Activated naive CD8-positive, alpha-beta T cell treated with anti-CD3 and anti-CD28 coated beads, Interleukin-2, amount 10 ng/mL, durations not matched to agents 7 days and 5 days (primary cell): ENCODE measurements at regions not wholly inside any gene's neighbourhood (a gene's known extent, or its start where the extent isn't known, plus 50 kb on each side); places are given as distances from the start of the nearest gene placed in this dataset.

ENCODE experiments used
- ATAC-seq: fragments of 150-1000 bp; cut with Tn5 transposase; one replicate; pipeline ENCODE4 v1.10.0; 2021; ENCODE audit warnings: low read depth, moderate library complexity
- POLR2A ChIA-PET: fragments of 350-600 bp; sonication (Branson Sonifier 250); formaldehyde crosslinking; loops from one replicate; lab custom pipeline; 2021; ENCODE audit warnings: antibody characterized with exemption; lab: Charles Lee
- DNase-seq: peaks from one replicate; pipeline ENCODE4 v3.0.0; 2021
- H3K27ac Mint-ChIP-seq: one replicate; pipeline ENCODE4 v1.8.0; 2022; ENCODE audit warnings: mild to moderate bottlenecking, mixed read lengths
- H3K27me3 Mint-ChIP-seq: one replicate; pipeline ENCODE4 v1.8.0; 2022; ENCODE audit warnings: mild to moderate bottlenecking, moderate library complexity, mixed read lengths
- H3K36me3 Mint-ChIP-seq: one replicate; pipeline ENCODE4 v1.8.0; 2021; ENCODE audit warnings: mild to moderate bottlenecking, mixed read lengths
- H3K4me1 Mint-ChIP-seq: one replicate; pipeline ENCODE4 v1.8.0; 2021; ENCODE audit warnings: mixed read lengths
- H3K4me3 Mint-ChIP-seq: one replicate; pipeline ENCODE4 v1.8.0; 2022; ENCODE audit warnings: mild to moderate bottlenecking, moderate library complexity, mixed read lengths
- H3K9me3 Mint-ChIP-seq: one replicate; pipeline ENCODE4 v1.8.0; 2021; ENCODE audit warnings: mixed read lengths

GRCh38 chr14:61174441-61174891, 106.7 kb downstream of the TMEM30B start:
- ATAC-seq (no peak), DNase-seq (no peak)
- POLR2A ChIA-PET, result no interaction called here
- no peaks in the 10 kb centered on the region for H3K36me3 Mint-ChIP-seq
- peaks cover 6% of the 10 kb centered on the region for H3K27me3 Mint-ChIP-seq
- no peak overlapping the region for H3K4me3 Mint-ChIP-seq
- H3K9me3 Mint-ChIP-seq, result peaks cover 4% of the 10 kb centered on the region
- H3K4me1 Mint-ChIP-seq, result no peaks in the 10 kb centered on the region
- H3K27ac Mint-ChIP-seq, result no peak overlapping the region

- no peak overlapping the region for H3K27ac Mint-ChIP-seq
- no peak for DNase-seq
- H3K4me3 Mint-ChIP-seq, result no peak overlapping the region
- POLR2A ChIA-PET, result no interaction called here
- no peaks in the 10 kb centered on the region for H3K36me3 Mint-ChIP-seq
- ATAC-seq, result no peak
- H3K27me3 Mint-ChIP-seq, result peaks cover 9% of the 10 kb centered on the region
- peaks cover 4% of the 10 kb centered on the region for H3K9me3 Mint-ChIP-seq
- no peaks in the 10 kb centered on the region for H3K4me1 Mint-ChIP-seq
Measured at GRCh38 chr14:61171727-61172126, 109.4 kb downstream of the TMEM30B start.

- peaks cover 17% of the 10 kb centered on the region for H3K27me3 Mint-ChIP-seq
- H3K4me1 Mint-ChIP-seq, result no peaks in the 10 kb centered on the region
- peaks cover 1% of the 10 kb centered on the region for H3K9me3 Mint-ChIP-seq
- H3K4me3 Mint-ChIP-seq, result no peak overlapping the region
- ATAC-seq, result no peak
- DNase-seq, result no peak
- POLR2A ChIA-PET, result no interaction called here
- no peaks in the 10 kb centered on the region for H3K36me3 Mint-ChIP-seq
- no peak overlapping the region for H3K27ac Mint-ChIP-seq
Measured at GRCh38 chr14:61168141-61168540, 113.0 kb downstream of the TMEM30B start.

- Mint-ChIP-seq H3K9me3 (no peaks in the 10 kb centered on the region), H3K4me1 (no peaks in the 10 kb centered on the region), H3K27ac (no peak overlapping the region), H3K36me3 (no peaks in the 10 kb centered on the region), H3K27me3 (peaks cover 17% of the 10 kb centered on the region), H3K4me3 (no peak overlapping the region)
- DNase-seq, result no peak
- ATAC-seq, result no peak
- POLR2A ChIA-PET, result no interaction called here
Measured at GRCh38 chr14:61167642-61168041, 113.5 kb downstream of the TMEM30B start.

GRCh38 chr14:61160798-61161197, 120.3 kb downstream of the TMEM30B start:
- DNase-seq, result no peak
- H3K4me3 Mint-ChIP-seq, result no peak overlapping the region
- POLR2A ChIA-PET, result no interaction called here
- ATAC-seq, result no peak
- H3K9me3 Mint-ChIP-seq, result no peaks in the 10 kb centered on the region
- H3K27ac Mint-ChIP-seq, result no peak overlapping the region
- peaks cover 21% of the 10 kb centered on the region for H3K27me3 Mint-ChIP-seq
- no peaks in the 10 kb centered on the region for H3K36me3 Mint-ChIP-seq
- no peaks in the 10 kb centered on the region for H3K4me1 Mint-ChIP-seq

GRCh38 chr14:61154641-61155040, 126.5 kb downstream of the TMEM30B start:
- Mint-ChIP-seq H3K36me3 (no peaks in the 10 kb centered on the region), H3K9me3 (peaks cover 3% of the 10 kb centered on the region), H3K27me3 (peaks cover 10% of the 10 kb centered on the region), H3K4me1 (no peaks in the 10 kb centered on the region), H3K4me3 (no peak overlapping the region), H3K27ac (no peak overlapping the region)
- POLR2A ChIA-PET, result no interaction called here
- DNase-seq (no peak), ATAC-seq (no peak)

GRCh38 chr14:61153914-61154545, 127.1 kb downstream of the TMEM30B start:
- DNase-seq, result no peak
- no peak overlapping the region for H3K4me3 Mint-ChIP-seq
- H3K36me3 Mint-ChIP-seq, result no peaks in the 10 kb centered on the region
- no peak overlapping the region for H3K27ac Mint-ChIP-seq
- H3K27me3 Mint-ChIP-seq, result peaks cover 10% of the 10 kb centered on the region
- POLR2A ChIA-PET, result no interaction called here
- peaks cover 2% of the 10 kb centered on the region for H3K4me1 Mint-ChIP-seq
- no peak for ATAC-seq
- peaks cover 3% of the 10 kb centered on the region for H3K9me3 Mint-ChIP-seq

- Mint-ChIP-seq H3K9me3 (peaks cover 3% of the 10 kb centered on the region), H3K27ac (no peak overlapping the region), H3K4me1 (peaks cover 2% of the 10 kb centered on the region), H3K36me3 (no peaks in the 10 kb centered on the region), H3K4me3 (no peak overlapping the region), H3K27me3 (peaks cover 10% of the 10 kb centered on the region)
- no peak for ATAC-seq
- POLR2A ChIA-PET, result no interaction called here
- no peak for DNase-seq
Measured at GRCh38 chr14:61153431-61153830, 127.7 kb downstream of the TMEM30B start.

- Mint-ChIP-seq H3K27ac (no peak overlapping the region), H3K9me3 (peaks cover 3% of the 10 kb centered on the region), H3K36me3 (no peaks in the 10 kb centered on the region), H3K4me1 (peaks cover 2% of the 10 kb centered on the region), H3K4me3 (no peak overlapping the region), H3K27me3 (peaks cover 10% of the 10 kb centered on the region)
- no peak for DNase-seq
- POLR2A ChIA-PET, result no interaction called here
- no peak for ATAC-seq
Measured at GRCh38 chr14:61152851-61153364, 128.2 kb downstream of the TMEM30B start.

- peaks cover 7% of the 10 kb centered on the region for H3K27me3 Mint-ChIP-seq
- H3K4me1 Mint-ChIP-seq, result peaks cover 2% of the 10 kb centered on the region
- POLR2A ChIA-PET, result no interaction called here
- DNase-seq (no peak), ATAC-seq (no peak)
- no peak overlapping the region for H3K4me3 Mint-ChIP-seq
- no peaks in the 10 kb centered on the region for H3K36me3 Mint-ChIP-seq
- H3K27ac Mint-ChIP-seq, result no peak overlapping the region
- H3K9me3 Mint-ChIP-seq, result peaks cover 3% of the 10 kb centered on the region
Measured at GRCh38 chr14:61151251-61151650, 129.9 kb downstream of the TMEM30B start.

- no peak for ATAC-seq
- no peak overlapping the region for H3K4me3 Mint-ChIP-seq
- peaks cover 7% of the 10 kb centered on the region for H3K27me3 Mint-ChIP-seq
- H3K4me1 Mint-ChIP-seq, result peaks cover 2% of the 10 kb centered on the region
- no peak for DNase-seq
- H3K27ac Mint-ChIP-seq, result no peak overlapping the region
- peaks cover 3% of the 10 kb centered on the region for H3K9me3 Mint-ChIP-seq
- POLR2A ChIA-PET, result no interaction called here
- H3K36me3 Mint-ChIP-seq, result no peaks in the 10 kb centered on the region
Measured at GRCh38 chr14:61150851-61151250, 130.3 kb downstream of the TMEM30B start.

- Mint-ChIP-seq H3K27me3 (peaks cover 7% of the 10 kb centered on the region), H3K4me3 (no peak overlapping the region), H3K27ac (no peak overlapping the region), H3K9me3 (peaks cover 4% of the 10 kb centered on the region), H3K4me1 (peaks cover 2% of the 10 kb centered on the region), H3K36me3 (no peaks in the 10 kb centered on the region)
- POLR2A ChIA-PET, result no interaction called here
- DNase-seq, result no peak
- no peak for ATAC-seq
Measured at GRCh38 chr14:61149896-61150295, 131.2 kb downstream of the TMEM30B start.

- Mint-ChIP-seq H3K9me3 (peaks cover 10% of the 10 kb centered on the region), H3K27me3 (peaks cover 7% of the 10 kb centered on the region), H3K4me3 (no peak overlapping the region), H3K36me3 (no peaks in the 10 kb centered on the region), H3K27ac (no peak overlapping the region), H3K4me1 (peaks cover 2% of the 10 kb centered on the region)
- POLR2A ChIA-PET, result no interaction called here
- DNase-seq (no peak), ATAC-seq (no peak)
Measured at GRCh38 chr14:61148742-61149350, 132.3 kb downstream of the TMEM30B start.

GRCh38 chr14:61147831-61148549, 133.1 kb downstream of the TMEM30B start:
- H3K27ac Mint-ChIP-seq, result no peak overlapping the region
- POLR2A ChIA-PET, result no interaction called here
- H3K36me3 Mint-ChIP-seq, result no peaks in the 10 kb centered on the region
- peaks cover 10% of the 10 kb centered on the region for H3K27me3 Mint-ChIP-seq
- H3K9me3 Mint-ChIP-seq, result peaks cover 14% of the 10 kb centered on the region
- DNase-seq, result no peak
- no peak for ATAC-seq
- H3K4me3 Mint-ChIP-seq, result no peak overlapping the region
- peaks cover 2% of the 10 kb centered on the region for H3K4me1 Mint-ChIP-seq
